ENCODE measurements at regions not wholly inside any gene's neighbourhood (a gene's known extent, or its start where the extent isn't known, plus 50 kb on each side); places are given as distances from the start of the nearest gene placed in this dataset.

DNA sequence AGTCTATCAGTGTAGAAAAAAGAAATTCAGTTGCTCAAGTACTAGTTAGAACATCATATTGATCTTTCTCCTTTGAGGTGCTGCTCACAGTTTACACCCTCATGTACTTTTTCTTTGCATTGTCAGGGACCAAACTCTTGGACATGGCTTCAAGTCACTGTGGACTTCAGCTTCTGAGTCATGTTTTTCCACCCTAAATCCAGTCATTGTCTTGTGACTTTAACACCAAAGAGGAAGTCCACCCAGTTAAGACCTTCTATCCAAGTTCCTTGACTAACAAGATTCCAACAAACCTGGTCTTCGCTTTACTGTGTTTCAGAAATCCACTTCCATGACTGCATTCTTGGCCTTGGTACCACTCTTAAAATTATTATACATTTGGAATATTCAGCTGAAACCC, 206.7 kb upstream of the ARGLU1 start:
- intact Hi-C loops (cut with micrococcal nuclease): no loop called here
- Histone ChIP-seq H3K27ac (ENCODE audit: insufficient read depth, low read depth, low read length) (no peak overlapping the region), H3K36me3 (ENCODE audit: control insufficient read depth in 2 of 2, extremely low read depth in 1 of 2, insufficient read depth in 2 of 2, low read length in 2 of 2) (no peaks in the 10 kb centered on the region), H3K4me2 (ENCODE audit: insufficient read depth, low read length) (no peak overlapping the region), H3K27me3 (ENCODE audit: control insufficient read depth in 2 of 2, insufficient read depth in 2 of 2, low read length in 2 of 2) (no peaks in the 10 kb centered on the region), H3K79me2 (ENCODE audit: control insufficient read depth, insufficient read depth, low read length) (no peaks in the 10 kb centered on the region), H4K20me1 (replicated peaks; ENCODE audit: control insufficient read depth, extremely low read depth, insufficient read depth, low read length) (no peaks in the 10 kb centered on the region), H3K4me3 (replicated peaks in 1 of 3; ENCODE audit: insufficient read depth in 1 of 3, low read depth in 1 of 3, low read length in 3 of 3) (no peak overlapping the region), H3K9me3 (replicated peaks; ENCODE audit: control insufficient read depth, insufficient read depth, low read length) (no peaks in the 10 kb centered on the region), H3K9ac (replicated peaks; ENCODE audit: extremely low read depth, insufficient read depth, low read length) (no peak overlapping the region), H2AFZ (ENCODE audit: low read depth, low read length) (no peak overlapping the region), H3K4me1 (ENCODE audit: control insufficient read depth, extremely low read depth, insufficient read depth, low read length) (no peaks in the 10 kb centered on the region), H3K9me1 (replicated peaks; ENCODE audit: control insufficient read depth, extremely low read depth, insufficient read depth, low read length) (no peaks in the 10 kb centered on the region)
- no peak for FAIRE-seq
- DNase-seq (ENCODE audit: low read depth, low spot score): no peak
- TF ChIP-seq POLR2A (IDR thresholded peaks at IDR 0.05; ENCODE audit: low read depth, low read length): no peak
- no TSS peak for BruUV-seq (replicated peaks)
- dilution Hi-C loops (cut with MboI; ENCODE audit: extremely low pct_ligation_motif_present, low sequenced_read_pairs): no loop called here
- POLR2A ChIA-PET: no interaction called here
- CTCF ChIA-PET: no interaction called here

DNA sequence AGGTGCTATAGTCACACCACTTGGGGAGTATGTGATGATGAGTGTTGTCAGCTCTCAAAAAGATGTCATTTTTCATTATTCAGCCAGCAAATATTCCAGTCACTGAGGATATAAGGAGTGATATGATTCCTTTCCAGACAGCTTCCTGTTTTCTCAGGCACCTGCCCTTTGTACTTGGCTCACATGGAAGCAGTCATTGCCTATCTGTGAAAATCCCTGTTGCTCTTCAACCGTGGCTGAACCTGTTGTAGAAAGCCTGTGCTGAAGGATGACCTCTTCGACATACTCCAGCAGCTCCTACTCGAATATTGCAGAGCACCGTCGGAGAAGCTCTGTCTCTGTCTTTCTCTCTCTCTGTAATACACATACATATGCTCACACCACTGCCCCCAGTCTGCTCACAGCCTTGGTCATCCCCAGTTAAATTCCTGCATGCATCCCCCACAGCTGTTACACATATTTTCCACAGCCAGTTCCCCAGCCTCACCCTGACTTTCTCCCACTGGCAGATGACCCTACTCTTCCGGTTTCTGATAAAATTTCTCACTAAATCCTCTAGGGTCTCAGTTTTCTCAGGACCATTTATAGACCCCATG, 204.2 kb upstream of the ARGLU1 start:
- Histone ChIP-seq H3K9ac (replicated peaks; ENCODE audit: extremely low read depth, insufficient read depth, low read length) (no peak overlapping the region), H3K4me3 (replicated peaks in 1 of 3; ENCODE audit: insufficient read depth in 1 of 3, low read depth in 1 of 3, low read length in 3 of 3) (no peak overlapping the region), H3K9me3 (replicated peaks; ENCODE audit: control insufficient read depth, insufficient read depth, low read length) (no peaks in the 10 kb centered on the region), H3K27me3 (ENCODE audit: control insufficient read depth in 2 of 2, insufficient read depth in 2 of 2, low read length in 2 of 2) (no peaks in the 10 kb centered on the region), H3K79me2 (ENCODE audit: control insufficient read depth, insufficient read depth, low read length) (no peaks in the 10 kb centered on the region), H3K36me3 (ENCODE audit: control insufficient read depth in 2 of 2, extremely low read depth in 1 of 2, insufficient read depth in 2 of 2, low read length in 2 of 2) (no peaks in the 10 kb centered on the region), H2AFZ (ENCODE audit: low read depth, low read length) (no peak overlapping the region), H3K4me1 (ENCODE audit: control insufficient read depth, extremely low read depth, insufficient read depth, low read length) (no peaks in the 10 kb centered on the region), H3K27ac (ENCODE audit: insufficient read depth, low read depth, low read length) (no peak overlapping the region), H4K20me1 (replicated peaks; ENCODE audit: control insufficient read depth, extremely low read depth, insufficient read depth, low read length) (no peaks in the 10 kb centered on the region), H3K4me2 (ENCODE audit: insufficient read depth, low read length) (no peak overlapping the region), H3K9me1 (replicated peaks; ENCODE audit: control insufficient read depth, extremely low read depth, insufficient read depth, low read length) (no peaks in the 10 kb centered on the region)
- DNase-seq (ENCODE audit: low read depth, low spot score) (no peak), FAIRE-seq (no peak)
- TF ChIP-seq, protein P1, sequence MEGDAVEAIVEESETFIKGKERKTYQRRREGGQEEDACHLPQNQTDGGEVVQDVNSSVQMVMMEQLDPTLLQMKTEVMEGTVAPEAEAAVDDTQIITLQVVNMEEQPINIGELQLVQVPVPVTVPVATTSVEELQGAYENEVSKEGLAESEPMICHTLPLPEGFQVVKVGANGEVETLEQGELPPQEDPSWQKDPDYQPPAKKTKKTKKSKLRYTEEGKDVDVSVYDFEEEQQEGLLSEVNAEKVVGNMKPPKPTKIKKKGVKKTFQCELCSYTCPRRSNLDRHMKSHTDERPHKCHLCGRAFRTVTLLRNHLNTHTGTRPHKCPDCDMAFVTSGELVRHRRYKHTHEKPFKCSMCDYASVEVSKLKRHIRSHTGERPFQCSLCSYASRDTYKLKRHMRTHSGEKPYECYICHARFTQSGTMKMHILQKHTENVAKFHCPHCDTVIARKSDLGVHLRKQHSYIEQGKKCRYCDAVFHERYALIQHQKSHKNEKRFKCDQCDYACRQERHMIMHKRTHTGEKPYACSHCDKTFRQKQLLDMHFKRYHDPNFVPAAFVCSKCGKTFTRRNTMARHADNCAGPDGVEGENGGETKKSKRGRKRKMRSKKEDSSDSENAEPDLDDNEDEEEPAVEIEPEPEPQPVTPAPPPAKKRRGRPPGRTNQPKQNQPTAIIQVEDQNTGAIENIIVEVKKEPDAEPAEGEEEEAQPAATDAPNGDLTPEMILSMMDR (IDR thresholded peaks at IDR 0.05; ENCODE audit: extremely low read depth in 1 of 2, insufficient read depth in 1 of 2, low read depth in 1 of 2, low read length in 2 of 2): no peak
- TF ChIP-seq EZH2 (IDR thresholded peaks at IDR 0.05; ENCODE audit: borderline replicate concordance, low read depth, low read length, severe bottlenecking) (no peak), JUN (IDR thresholded peaks at IDR 0.05; ENCODE audit: borderline replicate concordance, insufficient read depth, insufficient read length, low read depth) (no peak), POLR2AphosphoS5 (IDR thresholded peaks at IDR 0.05; ENCODE audit: insufficient read depth, low read depth, low read length) (no peak), GATA2 (IDR thresholded peaks at IDR 0.05; ENCODE audit: insufficient read depth, insufficient read length, low read depth, low read length) (no peak), POLR2A (IDR thresholded peaks at IDR 0.05; ENCODE audit: low read depth, low read length) (no peak), MYC (IDR thresholded peaks at IDR 0.05; ENCODE audit: low read depth, low read length) (no peak), FOS (IDR thresholded peaks at IDR 0.05; ENCODE audit: borderline replicate concordance, insufficient read depth, low read length) (no peak)
- TF ChIP-seq, protein P2, sequence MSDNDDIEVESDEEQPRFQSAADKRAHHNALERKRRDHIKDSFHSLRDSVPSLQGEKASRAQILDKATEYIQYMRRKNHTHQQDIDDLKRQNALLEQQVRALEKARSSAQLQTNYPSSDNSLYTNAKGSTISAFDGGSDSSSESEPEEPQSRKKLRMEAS (IDR thresholded peaks at IDR 0.05; ENCODE audit: insufficient read depth, insufficient read length): no peak
- dilution Hi-C loops (cut with MboI; ENCODE audit: extremely low pct_ligation_motif_present, low sequenced_read_pairs) (no loop called here), intact Hi-C loops (cut with micrococcal nuclease) (no loop called here)
- POLR2A ChIA-PET: no interaction called here
- BruUV-seq (replicated peaks): no TSS peak
- CTCF ChIA-PET: interaction anchor here (0.9 kb wide), 1 partner anchor 11 kb away, joined by 3 read pairs; no protein-coding TSS in a partner anchor
